GM23338 (cell line): ENCODE measurements at regions not wholly inside any gene's neighbourhood (a gene's known extent, or its start where the extent isn't known, plus 50 kb on each side); places are given as distances from the start of the nearest gene placed in this dataset.

Experiments used
- CTCF ChIP-seq, 2 experiments: fragments of 200-600 bp in 1 of 2; sonication (generic) in 1 of 2; conservative IDR thresholded peaks; 2 replicates each; pipeline versions ENCODE4 v1.5.1 to v1.6.1; 2016 to 2017; ENCODE audit warnings: antibody characterized with exemption in 2 of 2, low read depth in 2 of 2, mild to moderate bottlenecking in 2 of 2, moderate library complexity in 1 of 2
- EZH2 ChIP-seq: fragments of 200-600 bp; sonication (generic); IDR thresholded peaks from one replicate; pipeline ENCODE4 v1.8.0; 2017; ENCODE audit warnings: antibody characterized with exemption, mild to moderate bottlenecking, low read depth; ENCODE audit not compliant: unreplicated experiment
- EZH2phosphoT487 ChIP-seq: fragments of 200-600 bp; sonication (generic); IDR thresholded peaks from one replicate; pipeline ENCODE4 v1.8.1; 2018; ENCODE audit warnings: antibody characterized with exemption; ENCODE audit not compliant: unreplicated experiment
- JUNB ChIP-seq: IDR thresholded peaks from one replicate; pipeline ENCODE4 v1.6.1; 2016; ENCODE audit warnings: antibody characterized with exemption; ENCODE audit not compliant: unreplicated experiment
- REST ChIP-seq: IDR thresholded peaks from one replicate; pipeline ENCODE4 v1.6.1; 2018; ENCODE audit warnings: antibody characterized with exemption; ENCODE audit not compliant: unreplicated experiment
- ZNF114 ChIP-seq: fragments of 250-450 bp; sonication (Bioruptor Pico); IDR thresholded peaks from 2 replicates; pipeline ENCODE4 v1.5.0; 2020; ENCODE audit warnings: mild to moderate bottlenecking, moderate library complexity
- ZNF462 ChIP-seq: fragments of 250-450 bp; sonication (Bioruptor Pico); IDR thresholded peaks from 2 replicates; pipeline ENCODE4 v1.5.0; 2020; ENCODE audit warnings: mild to moderate bottlenecking, moderate library complexity
- TF ChIP-seq, protein P1 (sequence below): IDR thresholded peaks from 2 replicates; pipeline ENCODE4 v1.6.1; 2016; ENCODE audit warnings: antibody characterized with exemption

DNA sequence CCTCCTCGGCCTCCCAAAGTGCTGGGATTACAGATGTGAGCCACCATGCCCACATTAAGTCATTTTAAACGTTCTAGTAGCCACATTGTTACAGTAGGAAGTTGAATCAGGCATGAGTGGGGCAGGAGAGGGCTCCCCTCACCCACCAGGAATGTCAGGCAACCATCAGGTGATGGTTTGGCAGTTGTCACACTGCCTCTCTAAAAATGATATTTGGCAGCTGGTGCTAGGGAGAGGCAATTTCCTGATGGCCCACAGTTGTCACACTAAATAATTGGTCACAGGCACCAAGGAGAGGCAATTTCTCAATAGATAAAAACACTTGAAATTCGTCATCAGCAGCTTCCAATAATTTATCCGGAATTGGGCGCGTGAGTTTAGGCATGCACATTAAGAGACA, 79.2 kb upstream of the ABHD2 start (continued):
- TF ChIP-seq ZNF462 (no peak), EZH2phosphoT487 (no peak), EZH2 (no peak), ZNF114 (CRISPR knock-in tag) (no peak), REST (no peak), CTCF (conservative IDR thresholded peaks at IDR 0.05; ENCODE audit: low read depth in 2 of 2) (no peak), JUNB (no peak)
- TF ChIP-seq, protein P1, sequence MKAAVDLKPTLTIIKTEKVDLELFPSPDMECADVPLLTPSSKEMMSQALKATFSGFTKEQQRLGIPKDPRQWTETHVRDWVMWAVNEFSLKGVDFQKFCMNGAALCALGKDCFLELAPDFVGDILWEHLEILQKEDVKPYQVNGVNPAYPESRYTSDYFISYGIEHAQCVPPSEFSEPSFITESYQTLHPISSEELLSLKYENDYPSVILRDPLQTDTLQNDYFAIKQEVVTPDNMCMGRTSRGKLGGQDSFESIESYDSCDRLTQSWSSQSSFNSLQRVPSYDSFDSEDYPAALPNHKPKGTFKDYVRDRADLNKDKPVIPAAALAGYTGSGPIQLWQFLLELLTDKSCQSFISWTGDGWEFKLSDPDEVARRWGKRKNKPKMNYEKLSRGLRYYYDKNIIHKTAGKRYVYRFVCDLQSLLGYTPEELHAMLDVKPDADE, result no peak
